ENCODE measurements at regions not wholly inside any gene's neighbourhood (a gene's known extent, or its start where the extent isn't known, plus 50 kb on each side); places are given as distances from the start of the nearest gene placed in this dataset.

DNA sequence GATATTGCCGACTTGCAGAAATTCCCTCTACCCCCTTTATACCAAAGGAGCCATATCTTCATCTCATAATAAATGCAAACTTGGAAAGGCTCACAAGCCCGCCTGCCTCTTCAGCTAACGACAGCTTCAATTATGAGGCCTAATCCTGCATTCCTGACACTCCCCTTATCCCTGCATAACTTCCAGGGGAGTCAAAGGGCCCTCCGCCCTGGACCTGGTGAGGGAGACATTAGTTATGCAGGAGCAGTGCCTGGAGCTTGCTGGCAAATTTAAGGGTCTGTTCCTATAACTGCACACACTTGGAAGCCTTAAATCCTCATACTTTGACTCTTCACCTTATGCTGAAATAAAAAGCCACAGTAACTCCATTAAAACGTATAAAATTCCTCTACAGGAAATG lies 617.9 kb downstream of the BNC2 start:
- no peak for DNase-seq

GRCh38 chr9:16254674-16255073 lies 615.8 kb downstream of the BNC2 start:
- no peak for DNase-seq

DNA sequence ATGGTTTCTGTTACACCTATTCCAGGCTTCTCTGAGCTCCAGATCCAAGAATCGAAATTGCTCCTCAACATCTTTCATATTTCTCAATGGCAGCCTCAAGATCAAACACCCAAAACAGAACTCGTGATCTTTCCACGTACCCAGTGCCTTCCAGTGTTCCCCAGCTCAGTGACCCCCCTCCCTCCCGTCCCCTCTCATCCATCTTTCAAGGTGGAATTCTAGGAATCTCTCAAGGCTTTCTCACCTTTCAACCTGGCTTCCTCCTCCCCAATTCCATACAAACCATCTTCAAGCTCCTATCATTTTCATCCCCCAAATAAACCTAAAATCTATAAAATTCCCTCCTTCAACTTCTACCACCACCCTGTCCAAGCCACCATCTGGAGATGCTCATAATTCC lies 615.3 kb downstream of the BNC2 start:
- no peak for DNase-seq

GRCh38 chr9:16257604-16258003 lies 612.9 kb downstream of the BNC2 start:
- DNase-seq: no peak

DNA sequence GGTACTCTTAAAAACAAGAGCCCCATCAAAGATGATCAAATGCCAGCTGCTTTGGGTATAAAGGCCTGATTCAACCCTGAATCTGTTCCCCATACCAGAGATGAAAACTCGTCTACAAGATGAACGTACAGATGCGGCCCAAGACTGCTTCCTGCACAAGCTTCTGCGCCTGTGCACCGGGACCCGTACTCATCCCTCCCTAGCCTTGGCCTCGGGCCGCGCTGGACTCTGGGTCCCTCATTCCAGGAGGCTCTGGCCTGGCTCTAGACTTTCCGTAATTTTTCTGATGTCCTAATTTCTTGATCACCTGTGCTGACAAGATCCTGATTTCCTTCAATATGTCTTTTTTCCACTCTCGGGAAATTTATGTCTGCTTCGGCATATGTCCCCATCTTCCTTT lies 612.3 kb downstream of the BNC2 start:
- no peak for DNase-seq

GRCh38 chr9:16258708-16259107 lies 611.8 kb downstream of the BNC2 start:
- no peak for DNase-seq

- DNase-seq: no peak
Observed at GRCh38 chr9:16262477-16263261, 607.8 kb downstream of the BNC2 start.

DNA sequence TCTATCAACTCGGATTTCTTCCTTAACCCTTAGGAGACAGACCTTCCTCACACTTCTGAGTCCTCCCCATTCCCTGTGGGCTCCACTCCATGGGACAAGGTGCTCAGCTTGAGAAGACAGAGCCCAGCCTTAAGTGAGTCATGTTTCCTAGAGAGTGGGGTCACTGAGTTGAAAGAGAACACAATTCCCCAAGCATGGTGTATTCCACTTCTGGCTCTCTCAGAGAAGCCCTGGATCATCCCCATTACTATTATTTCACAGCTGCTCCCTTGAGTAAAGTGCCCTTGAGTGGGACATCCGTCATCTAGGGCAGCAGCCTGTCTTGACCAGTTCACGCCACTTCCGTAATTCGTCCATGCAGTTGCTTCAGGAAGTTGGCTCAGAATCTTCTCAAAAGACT lies 604.8 kb downstream of the BNC2 start:
- DNase-seq: no peak

- DNase-seq: no peak
Observed at GRCh38 chr9:16266648-16267276, 603.7 kb downstream of the BNC2 start.

GRCh38 chr9:16267281-16268066 lies 603.0 kb downstream of the BNC2 start:
- DNase-seq: no peak

DNA sequence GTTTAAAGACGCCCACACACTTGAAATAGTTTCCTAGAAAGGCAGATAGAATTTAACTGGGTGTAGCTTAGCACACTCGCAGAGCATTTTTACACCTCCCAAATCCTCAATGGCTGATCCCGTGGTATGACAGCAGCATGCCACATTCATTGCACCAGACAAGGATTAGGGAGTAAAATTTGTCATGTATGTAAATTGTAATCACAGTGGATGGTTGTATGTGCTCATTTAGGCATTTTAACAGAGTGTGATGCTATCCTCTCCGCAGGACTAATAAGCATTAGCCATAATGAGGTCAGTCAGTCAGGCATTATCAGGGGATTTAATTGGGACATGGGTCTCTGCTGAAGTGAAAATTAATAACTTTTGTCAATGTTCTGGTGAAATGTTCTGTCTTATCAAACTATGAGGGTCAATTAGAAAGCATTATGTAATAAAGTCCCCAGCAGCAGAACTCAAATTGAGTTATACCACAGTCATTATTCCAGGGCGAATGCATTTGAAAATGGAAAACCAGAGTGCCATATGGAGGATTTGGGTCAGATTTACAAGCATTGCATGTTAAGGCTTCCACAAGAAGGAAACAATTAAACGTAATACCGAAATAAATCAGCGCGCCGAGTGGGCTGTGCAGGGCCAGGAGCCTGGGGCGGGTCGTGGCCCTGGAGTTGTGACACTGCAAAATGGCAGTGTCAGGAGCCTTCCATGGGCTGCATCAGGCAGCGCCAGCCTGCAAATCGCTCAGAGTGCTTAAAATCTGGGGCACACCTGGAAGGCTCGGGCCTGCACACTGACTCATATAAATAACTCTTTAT lies 602.2 kb downstream of the BNC2 start:
- DNase-seq: no peak

GRCh38 chr9:16271967-16272366 lies 598.5 kb downstream of the BNC2 start:
- no peak for DNase-seq

DNA sequence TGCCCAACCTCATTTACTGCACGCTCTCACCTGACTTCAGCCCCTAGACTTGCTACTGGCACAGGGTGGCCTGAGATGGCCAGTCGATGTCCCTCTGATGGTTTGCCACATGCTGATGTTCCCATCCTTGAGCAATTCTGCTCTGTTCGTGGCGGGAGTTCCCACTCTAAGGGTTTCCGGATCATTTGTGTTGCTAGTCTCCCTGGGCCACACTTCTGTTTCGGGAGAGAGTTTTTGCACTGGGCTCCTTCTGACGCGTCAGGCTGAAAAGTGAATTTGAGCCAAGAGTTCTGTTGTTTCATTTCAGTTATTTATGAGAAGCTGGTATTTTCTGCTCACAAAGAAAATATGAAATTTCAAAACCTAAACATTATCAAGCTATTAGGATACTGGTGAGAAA lies 597.7 kb downstream of the BNC2 start:
- no peak for DNase-seq

GRCh38 chr9:16275795-16276624 lies 594.5 kb downstream of the BNC2 start:
- DNase-seq: no peak

GRCh38 chr9:16276866-16277265 lies 593.6 kb downstream of the BNC2 start:
- DNase-seq: no peak

DNA sequence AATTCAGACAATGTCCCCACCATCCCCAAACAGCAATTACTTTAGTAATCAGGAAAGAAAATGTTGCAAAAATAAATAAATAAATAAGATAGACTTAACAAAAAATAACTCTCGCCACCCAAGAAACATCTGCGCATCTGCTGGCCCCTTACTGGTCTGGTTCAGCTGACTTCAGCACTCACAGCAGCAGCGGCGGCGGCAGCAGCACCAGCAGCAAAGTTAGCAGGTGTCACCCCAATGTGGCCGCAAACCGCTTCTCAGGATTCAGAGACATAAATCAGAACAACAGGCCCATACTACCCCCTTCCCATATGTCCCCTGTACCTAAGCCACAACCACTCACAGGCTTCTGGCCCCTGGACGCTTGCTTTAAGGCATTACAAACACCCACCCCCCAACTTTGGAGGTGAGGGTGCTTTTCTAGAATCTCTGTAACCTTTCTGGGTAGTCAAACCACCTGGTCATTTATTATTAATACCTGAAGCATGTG lies 593.0 kb downstream of the BNC2 start:
- no peak for DNase-seq

- no peak for DNase-seq
Observed at GRCh38 chr9:16278326-16278999, 592.0 kb downstream of the BNC2 start.

- DNase-seq: no peak
Observed at GRCh38 chr9:16281707-16282106, 588.8 kb downstream of the BNC2 start.

DNA sequence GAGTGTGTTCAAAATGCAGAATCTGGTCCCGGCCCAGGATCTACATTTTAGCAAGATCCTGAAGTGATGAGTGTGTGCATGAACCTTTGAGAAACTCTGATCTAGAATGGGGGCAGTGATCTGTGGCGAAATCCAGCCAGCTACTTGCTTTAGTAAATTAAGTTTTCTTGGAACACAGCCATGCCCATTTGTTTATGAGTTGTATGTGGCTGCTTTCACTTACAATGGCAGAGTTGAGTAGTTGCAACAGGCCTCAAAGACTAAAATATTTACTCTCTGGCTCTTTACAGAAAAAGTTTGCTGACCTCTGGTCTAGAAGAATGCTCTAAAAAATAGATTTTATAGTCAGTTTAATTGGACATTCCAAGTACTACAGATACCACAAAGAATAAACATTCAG lies 588.3 kb downstream of the BNC2 start:
- DNase-seq: no peak

- no peak for DNase-seq
Observed at GRCh38 chr9:16282718-16283117, 587.8 kb downstream of the BNC2 start.

DNA sequence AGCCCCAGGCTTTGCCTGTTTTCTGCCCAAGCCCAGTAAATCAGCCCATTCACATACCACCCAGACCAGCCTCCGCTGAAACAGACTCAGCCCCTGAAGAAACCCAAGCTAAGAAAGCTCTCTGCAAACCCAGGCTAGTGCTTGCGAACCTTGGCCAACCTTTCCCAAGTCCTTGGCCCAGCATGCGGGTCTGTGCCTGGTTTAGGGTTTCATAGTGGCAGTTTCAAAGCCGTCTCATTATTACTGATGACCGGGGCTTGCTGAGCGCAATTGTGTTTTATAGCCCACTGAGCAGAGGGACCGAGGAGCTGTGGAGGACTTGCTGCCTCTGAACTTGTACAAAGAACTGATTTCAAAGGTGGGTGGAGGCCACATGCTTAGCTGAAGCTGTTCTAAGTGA lies 584.3 kb downstream of the BNC2 start:
- no peak for DNase-seq
